ENCODE measurements at regions not wholly inside any gene's neighbourhood (a gene's known extent, or its start where the extent isn't known, plus 50 kb on each side); places are given as distances from the start of the nearest gene placed in this dataset.

DNA sequence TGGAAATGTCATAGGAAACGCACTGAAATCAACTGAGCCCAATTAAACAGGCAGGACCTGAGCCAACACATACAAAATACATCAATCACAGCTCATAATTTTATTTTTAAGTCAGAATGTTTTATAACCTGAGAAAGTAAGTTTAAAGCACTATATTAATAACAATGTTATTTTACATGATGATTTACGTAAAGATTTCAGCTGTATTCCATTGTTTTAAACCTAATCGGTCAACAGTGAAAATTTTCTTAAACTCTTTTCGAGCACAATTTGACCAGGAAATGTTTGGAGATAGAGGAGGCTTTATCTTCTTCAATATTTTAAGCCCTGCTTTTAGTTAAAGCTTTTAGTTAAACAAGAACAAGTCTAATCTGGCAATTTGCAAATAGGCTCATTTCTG, 201.8 kb upstream of the TOX3 start:
- Histone ChIP-seq H3K9me3 (no peaks in the 10 kb centered on the region), H3K4me1 (no peaks in the 10 kb centered on the region), H3K27ac (no peak overlapping the region), H3K36me3 (no peaks in the 10 kb centered on the region), H3K27me3 (no peaks in the 10 kb centered on the region), H3K4me3 (no peak overlapping the region)
- DNase-seq (ENCODE audit: low spot score in 2 of 2), result no peak
- 76 to 77% methylated on average over 4 of the region's 4 CpGs for WGBS, 2 donors
- TF ChIP-seq POLR2A (IDR thresholded peaks at IDR 0.05) (no peak), EP300 (IDR thresholded peaks at IDR 0.05) (no peak)
- TF ChIP-seq, protein P1, sequence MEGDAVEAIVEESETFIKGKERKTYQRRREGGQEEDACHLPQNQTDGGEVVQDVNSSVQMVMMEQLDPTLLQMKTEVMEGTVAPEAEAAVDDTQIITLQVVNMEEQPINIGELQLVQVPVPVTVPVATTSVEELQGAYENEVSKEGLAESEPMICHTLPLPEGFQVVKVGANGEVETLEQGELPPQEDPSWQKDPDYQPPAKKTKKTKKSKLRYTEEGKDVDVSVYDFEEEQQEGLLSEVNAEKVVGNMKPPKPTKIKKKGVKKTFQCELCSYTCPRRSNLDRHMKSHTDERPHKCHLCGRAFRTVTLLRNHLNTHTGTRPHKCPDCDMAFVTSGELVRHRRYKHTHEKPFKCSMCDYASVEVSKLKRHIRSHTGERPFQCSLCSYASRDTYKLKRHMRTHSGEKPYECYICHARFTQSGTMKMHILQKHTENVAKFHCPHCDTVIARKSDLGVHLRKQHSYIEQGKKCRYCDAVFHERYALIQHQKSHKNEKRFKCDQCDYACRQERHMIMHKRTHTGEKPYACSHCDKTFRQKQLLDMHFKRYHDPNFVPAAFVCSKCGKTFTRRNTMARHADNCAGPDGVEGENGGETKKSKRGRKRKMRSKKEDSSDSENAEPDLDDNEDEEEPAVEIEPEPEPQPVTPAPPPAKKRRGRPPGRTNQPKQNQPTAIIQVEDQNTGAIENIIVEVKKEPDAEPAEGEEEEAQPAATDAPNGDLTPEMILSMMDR (IDR thresholded peaks at IDR 0.05), result no peak

DNA sequence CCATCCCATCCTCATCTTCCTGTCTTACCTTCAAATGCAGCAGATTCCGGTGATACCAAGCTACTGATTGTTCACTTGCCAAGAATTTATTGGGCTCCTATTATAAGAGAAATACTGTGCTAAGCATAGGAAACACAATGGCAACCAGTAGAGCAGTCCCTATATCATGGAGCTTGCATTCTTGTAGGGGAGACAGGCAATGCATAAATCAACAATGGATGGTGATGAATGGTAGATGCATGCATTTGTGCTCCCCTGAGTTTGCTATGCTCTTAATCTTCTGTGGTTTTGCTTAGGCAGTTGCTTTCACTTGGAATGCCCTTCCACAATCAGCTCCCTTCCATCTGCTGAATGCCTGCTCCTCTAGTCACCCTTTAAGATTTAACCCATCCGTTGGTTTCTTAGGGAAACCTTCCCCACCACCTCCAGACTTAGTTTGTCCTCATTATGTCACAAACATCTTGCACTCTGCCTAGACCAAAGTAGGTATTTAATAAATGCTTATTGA, 200.2 kb upstream of the TOX3 start:
- 87 to 90% methylated on average over 2 of the region's 2 CpGs for WGBS, 2 donors

DNA sequence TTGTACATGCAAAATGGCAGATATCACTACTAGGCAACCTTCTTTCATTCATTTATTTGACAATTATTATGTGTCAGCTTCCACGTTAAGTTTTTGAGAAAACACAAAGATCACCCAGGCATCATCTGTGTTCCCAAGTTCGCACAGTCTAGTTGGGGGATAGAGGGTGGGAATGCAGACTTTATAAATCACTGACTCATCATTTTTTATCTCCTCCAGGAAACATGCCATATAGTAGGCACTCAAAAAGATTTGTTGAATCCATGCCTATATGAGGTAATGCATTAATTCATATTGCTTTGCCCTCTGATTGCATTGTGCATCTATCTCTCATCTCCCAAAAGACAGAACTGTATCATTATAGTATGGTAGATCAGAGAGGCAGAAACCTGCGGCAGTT, 196.8 kb upstream of the TOX3 start:
- DNase-seq (ENCODE audit: low spot score in 2 of 2), result no peak
- TF ChIP-seq, protein P1 (IDR thresholded peaks at IDR 0.05), result no peak
- no peak for TF ChIP-seq EP300 (IDR thresholded peaks at IDR 0.05)
- TF ChIP-seq POLR2A (IDR thresholded peaks at IDR 0.05), result no peak
- H3K27me3 ChIP-seq, result no peaks in the 10 kb centered on the region
- 83 to 89% methylated on average over 3 of the region's 3 CpGs for WGBS, 2 donors
- peaks cover 0 to 4% (median 0%) of the 10 kb centered on the region in 4 donors for H3K9me3 ChIP-seq
- H3K4me3 ChIP-seq, result no peak overlapping the region
- no peaks in the 10 kb centered on the region for H3K4me1 ChIP-seq
- H3K36me3 ChIP-seq, result no peaks in the 10 kb centered on the region
- H3K27ac ChIP-seq, result no peak overlapping the region

More for the DNA sequence above, 200.2 kb upstream of the TOX3 start:
- H3K27me3 ChIP-seq, result no peaks in the 10 kb centered on the region
- H3K36me3 ChIP-seq, result no peaks in the 10 kb centered on the region
- H3K4me1 ChIP-seq, result no peaks in the 10 kb centered on the region
- H3K27ac ChIP-seq, result no peak overlapping the region
- DNase-seq (ENCODE audit: low spot score in 2 of 2), result no peak
- TF ChIP-seq, protein P1 (IDR thresholded peaks at IDR 0.05), result no peak
- TF ChIP-seq EP300 (IDR thresholded peaks at IDR 0.05) (no peak), POLR2A (IDR thresholded peaks at IDR 0.05) (no peak)
- no peaks in the 10 kb centered on the region for H3K9me3 ChIP-seq
- no peak overlapping the region for H3K4me3 ChIP-seq

DNA sequence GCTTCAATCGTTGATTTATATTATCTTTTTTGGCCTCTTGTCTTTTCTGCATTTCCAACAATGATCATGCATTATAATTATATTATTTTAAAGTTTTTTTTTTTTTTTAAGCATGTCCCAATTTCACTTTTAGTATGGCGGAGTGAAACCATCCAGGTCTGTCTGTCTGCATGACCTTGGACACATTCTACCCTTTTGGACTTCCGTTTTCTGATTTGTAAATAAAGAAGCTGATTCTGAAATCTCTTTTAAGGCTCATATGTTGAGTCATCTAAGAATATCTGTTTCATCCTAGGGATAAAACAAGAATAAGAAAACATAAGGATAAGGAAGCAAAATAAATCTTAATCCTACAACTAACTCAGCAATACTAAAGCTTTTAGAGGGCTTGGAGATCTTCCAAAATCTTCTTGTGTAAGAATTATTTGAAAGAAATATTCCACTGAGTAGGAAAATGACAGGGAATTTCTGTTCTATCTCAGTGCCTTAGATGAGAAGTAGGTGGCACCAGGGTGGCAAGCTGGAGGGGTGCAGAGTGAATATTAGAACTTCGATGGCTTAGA, 195.7 kb upstream of the TOX3 start:
- no peak overlapping the region for H3K4me3 ChIP-seq
- no peak overlapping the region for H3K27ac ChIP-seq
- no peak for DNase-seq (ENCODE audit: low spot score in 2 of 2)
- TF ChIP-seq, protein P1 (IDR thresholded peaks at IDR 0.05), result no peak
- TF ChIP-seq EP300 (IDR thresholded peaks at IDR 0.05) (no peak), POLR2A (IDR thresholded peaks at IDR 0.05) (no peak)
- WGBS, 2 donors, result 79 to 80% methylated on average over 4 of the region's 4 CpGs
- no peaks in the 10 kb centered on the region for H3K4me1 ChIP-seq
- H3K27me3 ChIP-seq, result no peaks in the 10 kb centered on the region
- peaks cover 0 to 4% (median 0%) of the 10 kb centered on the region in 4 donors for H3K9me3 ChIP-seq
- no peaks in the 10 kb centered on the region for H3K36me3 ChIP-seq

DNA sequence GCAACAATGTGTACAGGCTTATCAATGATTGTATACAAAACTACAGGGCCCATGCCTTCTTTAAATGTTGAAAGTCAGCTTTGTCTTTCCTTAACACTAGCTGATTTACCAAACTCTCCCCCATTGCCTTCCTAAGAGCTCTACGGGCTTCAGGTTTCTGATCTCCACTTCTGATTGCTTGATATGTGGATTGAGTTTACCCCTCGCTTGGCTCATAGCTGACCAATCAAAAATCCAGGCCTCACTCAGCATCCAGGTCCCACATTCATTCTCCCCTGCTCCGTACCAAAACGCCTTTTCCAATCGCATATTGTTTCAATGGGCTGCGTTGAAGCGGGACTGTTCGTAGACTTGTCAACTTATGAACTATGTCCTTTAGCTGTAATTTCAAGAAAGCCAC, 195.1 kb upstream of the TOX3 start:
- Histone ChIP-seq H3K27ac (no peak overlapping the region), H3K4me1 (no peaks in the 10 kb centered on the region), H3K9me3 (peaks cover 0 to 4% (median 0%) of the 10 kb centered on the region in 4 donors), H3K36me3 (no peaks in the 10 kb centered on the region), H3K4me3 (no peak overlapping the region), H3K27me3 (no peaks in the 10 kb centered on the region)
- DNase-seq (ENCODE audit: low spot score in 2 of 2), result no peak
- WGBS, 2 donors, result 85 to 88% methylated on average over 8 of the region's 8 CpGs
- TF ChIP-seq EP300 (IDR thresholded peaks at IDR 0.05) (no peak), POLR2A (IDR thresholded peaks at IDR 0.05) (no peak)
- TF ChIP-seq, protein P1 (IDR thresholded peaks at IDR 0.05), result no peak

Measured in tibial nerve (tissue), 4 donors.